ENCODE measurements at regions not wholly inside any gene's neighbourhood (a gene's known extent, or its start where the extent isn't known, plus 50 kb on each side); places are given as distances from the start of the nearest gene placed in this dataset.
"Not testable (repeated sequence)": the region's sequence is repeated elsewhere in the genome, so short reads cannot be mapped to it uniquely, and the experiment has no call there.

DNA sequence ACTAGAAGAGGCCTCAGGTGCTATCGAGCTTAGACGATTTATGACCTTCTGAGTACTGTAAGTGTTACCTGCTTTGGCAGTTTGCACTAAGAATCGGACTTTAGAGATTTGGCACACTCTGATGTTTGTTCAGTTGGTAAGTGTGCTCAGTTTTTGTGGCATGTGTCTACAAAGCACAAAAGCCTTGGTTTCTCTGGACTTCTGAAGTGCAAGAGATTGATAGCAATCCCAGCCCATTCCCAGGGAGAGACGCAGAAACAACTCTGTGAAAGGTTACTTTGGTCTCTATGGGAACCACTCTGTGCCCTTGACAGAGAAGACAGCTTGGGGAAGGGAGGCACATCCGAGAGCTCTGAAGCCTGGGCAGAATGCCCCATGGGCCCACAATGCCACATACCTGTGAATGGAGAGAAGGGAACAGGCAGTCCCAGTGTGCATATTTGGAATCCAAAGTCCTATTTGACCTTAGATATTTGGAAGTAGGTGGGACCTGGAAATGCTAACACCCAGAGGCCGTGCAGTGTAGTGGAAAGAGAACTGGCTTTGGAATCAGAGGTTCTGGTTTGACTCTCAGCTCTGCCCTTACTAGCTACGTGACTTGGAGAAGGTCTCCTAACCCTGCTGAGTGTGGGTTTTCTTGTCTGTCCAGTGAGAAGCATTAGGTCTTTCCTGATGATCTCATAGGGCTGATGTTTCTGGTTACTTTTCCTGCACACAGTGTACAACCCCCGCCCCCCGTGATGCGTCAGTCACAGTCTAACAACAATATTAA is 194.3 kb upstream of the VLDLR start:
- no peaks in the 10 kb centered on the region for H3K36me3 ChIP-seq (ENCODE audit: insufficient read depth, low read length)
- no peak overlapping the region for H3K4me3 ChIP-seq (ENCODE audit: insufficient read depth, low read length)
- no peak for DNase-seq (ENCODE audit: insufficient read length, low spot score, missing footprints)
- TF ChIP-seq, protein P1, sequence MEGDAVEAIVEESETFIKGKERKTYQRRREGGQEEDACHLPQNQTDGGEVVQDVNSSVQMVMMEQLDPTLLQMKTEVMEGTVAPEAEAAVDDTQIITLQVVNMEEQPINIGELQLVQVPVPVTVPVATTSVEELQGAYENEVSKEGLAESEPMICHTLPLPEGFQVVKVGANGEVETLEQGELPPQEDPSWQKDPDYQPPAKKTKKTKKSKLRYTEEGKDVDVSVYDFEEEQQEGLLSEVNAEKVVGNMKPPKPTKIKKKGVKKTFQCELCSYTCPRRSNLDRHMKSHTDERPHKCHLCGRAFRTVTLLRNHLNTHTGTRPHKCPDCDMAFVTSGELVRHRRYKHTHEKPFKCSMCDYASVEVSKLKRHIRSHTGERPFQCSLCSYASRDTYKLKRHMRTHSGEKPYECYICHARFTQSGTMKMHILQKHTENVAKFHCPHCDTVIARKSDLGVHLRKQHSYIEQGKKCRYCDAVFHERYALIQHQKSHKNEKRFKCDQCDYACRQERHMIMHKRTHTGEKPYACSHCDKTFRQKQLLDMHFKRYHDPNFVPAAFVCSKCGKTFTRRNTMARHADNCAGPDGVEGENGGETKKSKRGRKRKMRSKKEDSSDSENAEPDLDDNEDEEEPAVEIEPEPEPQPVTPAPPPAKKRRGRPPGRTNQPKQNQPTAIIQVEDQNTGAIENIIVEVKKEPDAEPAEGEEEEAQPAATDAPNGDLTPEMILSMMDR (IDR thresholded peaks at IDR 0.05; ENCODE audit: extremely low read depth, low read depth, low read length) = no peak
- H3K27me3 ChIP-seq (ENCODE audit: insufficient read depth, low read length) = no peaks in the 10 kb centered on the region
- H3K27ac ChIP-seq (ENCODE audit: low read depth, low read length) = no peak overlapping the region
- no peaks in the 10 kb centered on the region for H4K20me1 ChIP-seq (ENCODE audit: insufficient read depth, low read length)
- H3K79me2 ChIP-seq (ENCODE audit: insufficient read depth, low read length) = no peaks in the 10 kb centered on the region
- H3K9me3 ChIP-seq (ENCODE audit: low read depth, low read length) = no peaks in the 10 kb centered on the region
- no peak overlapping the region for H3K4me2 ChIP-seq (ENCODE audit: insufficient read depth, low read length)
- no peak overlapping the region for H2AFZ ChIP-seq (ENCODE audit: low read length)
- H3K4me1 ChIP-seq (ENCODE audit: insufficient read depth, low read length) = no peaks in the 10 kb centered on the region

DNA sequence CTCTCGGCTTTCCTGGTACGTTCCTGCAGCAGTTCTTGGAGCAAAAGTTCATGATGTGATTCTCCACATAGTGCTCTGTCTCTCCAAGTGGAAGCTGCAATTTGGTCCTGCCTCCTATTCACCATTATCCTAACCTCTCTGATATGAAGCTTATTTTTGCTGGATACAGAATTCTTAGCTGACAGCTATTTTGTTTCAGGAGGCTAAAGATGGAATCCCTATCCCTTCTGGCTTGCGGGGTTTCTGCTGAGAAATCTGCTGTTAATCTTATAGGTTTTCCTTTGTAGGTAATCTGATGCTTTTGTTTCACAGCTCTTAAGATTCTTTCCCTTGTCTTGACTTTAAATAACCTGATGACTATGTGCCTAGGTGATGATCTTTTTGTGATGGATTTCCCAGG is 181.6 kb upstream of the VLDLR start:
- Histone ChIP-seq H3K79me2 (ENCODE audit: insufficient read depth, low read length) (no peaks in the 10 kb centered on the region), H3K4me3 (ENCODE audit: insufficient read depth, low read length) (no peak overlapping the region), H3K4me1 (ENCODE audit: insufficient read depth, low read length) (no peaks in the 10 kb centered on the region), H4K20me1 (ENCODE audit: insufficient read depth, low read length) (no peaks in the 10 kb centered on the region), H3K27ac (ENCODE audit: low read depth, low read length) (no peak overlapping the region), H3K27me3 (ENCODE audit: insufficient read depth, low read length) (no peaks in the 10 kb centered on the region), H3K9me3 (ENCODE audit: low read depth, low read length) (no peaks in the 10 kb centered on the region), H3K36me3 (ENCODE audit: insufficient read depth, low read length) (no peaks in the 10 kb centered on the region), H3K4me2 (ENCODE audit: insufficient read depth, low read length) (no peak overlapping the region), H2AFZ (ENCODE audit: low read length) (no peak overlapping the region)
- DNase-seq (ENCODE audit: insufficient read length, low spot score, missing footprints) = no peak
- TF ChIP-seq, protein P1 (IDR thresholded peaks at IDR 0.05; ENCODE audit: extremely low read depth, low read depth, low read length) = no peak

DNA sequence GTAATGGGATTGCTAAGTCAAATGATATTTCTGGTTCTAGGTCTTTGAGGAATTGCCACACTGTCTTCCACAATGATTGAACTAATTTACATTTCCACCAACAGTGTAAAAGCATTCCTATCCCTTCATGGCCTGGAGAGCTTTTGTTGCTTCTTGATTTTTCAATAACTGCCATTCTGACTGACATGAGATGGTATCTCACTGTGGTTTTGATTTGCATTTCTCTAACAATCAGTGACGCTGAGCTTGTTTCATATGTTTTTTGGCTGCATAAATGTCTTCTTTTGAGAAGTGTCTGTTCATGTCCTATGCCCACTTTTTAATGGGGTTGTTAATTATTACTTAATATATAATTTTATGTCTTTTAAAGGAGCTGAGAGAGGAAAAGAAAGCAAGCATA is 177.7 kb upstream of the VLDLR start:
- H4K20me1 ChIP-seq (ENCODE audit: insufficient read depth, low read length) = not testable (repeated sequence)

DNA sequence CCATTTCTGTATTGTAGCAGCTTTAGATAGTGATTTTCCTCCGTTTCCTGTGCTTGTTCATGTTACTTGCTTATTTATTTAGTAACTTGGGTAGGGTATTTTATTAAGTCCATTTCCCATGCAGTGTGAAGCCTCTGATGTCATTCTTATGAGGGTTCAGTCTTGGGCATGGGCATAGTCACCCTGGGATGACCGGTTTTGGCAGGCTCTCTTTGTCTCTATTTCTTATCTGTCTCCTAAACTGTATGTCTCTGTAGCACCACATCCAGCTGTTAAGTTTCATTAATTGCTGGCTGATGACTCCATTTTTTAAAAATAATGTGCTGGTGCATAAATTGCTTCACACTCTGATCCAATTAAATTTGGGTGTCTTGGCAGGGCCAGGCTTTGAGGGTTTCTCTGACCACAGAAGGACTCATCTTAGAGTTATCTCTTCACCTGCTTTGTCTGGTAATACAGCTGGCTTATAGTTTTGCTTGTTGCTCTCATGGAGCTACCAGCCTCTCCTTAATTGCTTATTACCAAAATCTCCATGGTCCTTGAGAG is 173.3 kb upstream of the VLDLR start:
- Histone ChIP-seq H4K20me1 (ENCODE audit: insufficient read depth, low read length) (no peaks in the 10 kb centered on the region), H3K79me2 (ENCODE audit: insufficient read depth, low read length) (no peaks in the 10 kb centered on the region), H3K9me3 (ENCODE audit: low read depth, low read length) (no peaks in the 10 kb centered on the region), H3K4me2 (ENCODE audit: insufficient read depth, low read length) (no peak overlapping the region), H3K27me3 (ENCODE audit: insufficient read depth, low read length) (no peaks in the 10 kb centered on the region), H3K4me1 (ENCODE audit: insufficient read depth, low read length) (no peaks in the 10 kb centered on the region), H2AFZ (ENCODE audit: low read length) (no peak overlapping the region), H3K27ac (ENCODE audit: low read depth, low read length) (no peak overlapping the region), H3K4me3 (ENCODE audit: insufficient read depth, low read length) (no peak overlapping the region), H3K36me3 (ENCODE audit: insufficient read depth, low read length) (no peaks in the 10 kb centered on the region)
- TF ChIP-seq, protein P1 (IDR thresholded peaks at IDR 0.05; ENCODE audit: extremely low read depth, low read depth, low read length) = no peak
- no peak for DNase-seq (ENCODE audit: insufficient read length, low spot score, missing footprints)

More for the DNA sequence above, 177.7 kb upstream of the VLDLR start:
- not testable (repeated sequence) for H3K9me3 ChIP-seq (ENCODE audit: low read depth, low read length); H3K4me2 ChIP-seq (ENCODE audit: insufficient read depth, low read length); DNase-seq (ENCODE audit: insufficient read length, low spot score, missing footprints); H3K36me3 ChIP-seq (ENCODE audit: insufficient read depth, low read length); H3K4me1 ChIP-seq (ENCODE audit: insufficient read depth, low read length); H2AFZ ChIP-seq (ENCODE audit: low read length); H3K27me3 ChIP-seq (ENCODE audit: insufficient read depth, low read length); H3K79me2 ChIP-seq (ENCODE audit: insufficient read depth, low read length); H3K27ac ChIP-seq (ENCODE audit: low read depth, low read length); H3K4me3 ChIP-seq (ENCODE audit: insufficient read depth, low read length)
